Ascending aorta (tissue), 2 donors: ENCODE measurements at regions not wholly inside any gene's neighbourhood (a gene's known extent, or its start where the extent isn't known, plus 50 kb on each side); places are given as distances from the start of the nearest gene placed in this dataset.

Experiments used
- DNase-seq, 2 donors: peaks; one replicate each; pipeline ENCODE4 v3.0.0-alpha.2; 2019; ENCODE audit warnings: low spot score in 2 of 2
- H3K27ac ChIP-seq, 2 donors: fragments of 200-600 bp; sonication (generic); one replicate each; pipeline ENCODE4 v1.5.1; 2016 to 2017; ENCODE audit warnings: mild to moderate bottlenecking in 1 of 2
- H3K27me3 ChIP-seq: fragments of 200-600 bp; sonication (generic); one replicate; pipeline ENCODE4 v1.5.1; 2017
- H3K36me3 ChIP-seq, 2 donors: fragments of 200-600 bp; sonication (generic); one replicate each; pipeline ENCODE4 v1.5.1; 2016
- H3K4me1 ChIP-seq, 2 donors: fragments of 200-600 bp; sonication (generic); one replicate each; pipeline ENCODE4 v1.5.1; 2016 to 2017; ENCODE audit warnings: mild to moderate bottlenecking in 1 of 2
- H3K4me3 ChIP-seq, 2 donors: fragments of 200-600 bp; sonication (generic); one replicate each; pipeline ENCODE4 v1.5.1; 2016 to 2017; ENCODE audit warnings: mild to moderate bottlenecking in 1 of 2
- H3K9me3 ChIP-seq, 2 donors: fragments of 200-600 bp; sonication (generic); one replicate each; pipeline ENCODE4 v1.5.1; 2016
- CTCF ChIP-seq, 3 experiments: fragments of 200-600 bp in 2 of 3; fragments of 450-650 bp in 1 of 3; sonication (generic) in 2 of 3; IDR thresholded peaks; one replicate each; pipeline ENCODE4 v1.5.1; 2016 to 2019; ENCODE audit warnings: antibody characterized with exemption in 3 of 3, mild to moderate bottlenecking in 1 of 3, moderate library complexity in 1 of 3
- intact Hi-C: fragments of 100-400 bp; cut with DNase I; formaldehyde crosslinking; loops from one replicate; pipeline ENCODE4 v1.15.1; 2023

GRCh38 chr2:198697794-198698193, 759.9 kb downstream of the SATB2 start:
- no peak overlapping the region for H3K27ac ChIP-seq
- H3K4me1 ChIP-seq: no peaks in the 10 kb centered on the region
- no peak for TF ChIP-seq CTCF (IDR thresholded peaks at IDR 0.05)
- H3K27me3 ChIP-seq: no peaks in the 10 kb centered on the region
- no peak for DNase-seq
- no peaks in the 10 kb centered on the region for H3K36me3 ChIP-seq
- intact Hi-C loops: no loop called here
- no peaks in the 10 kb centered on the region for H3K9me3 ChIP-seq
- no peak overlapping the region for H3K4me3 ChIP-seq

GRCh38 chr2:198697218-198697617, 760.5 kb downstream of the SATB2 start:
- no peak for TF ChIP-seq CTCF (IDR thresholded peaks at IDR 0.05)
- no peak overlapping the region for H3K27ac ChIP-seq
- H3K9me3 ChIP-seq: no peaks in the 10 kb centered on the region
- no peaks in the 10 kb centered on the region for H3K36me3 ChIP-seq
- DNase-seq: no peak
- no peaks in the 10 kb centered on the region for H3K4me1 ChIP-seq
- intact Hi-C loops: no loop called here
- no peak overlapping the region for H3K4me3 ChIP-seq
- no peaks in the 10 kb centered on the region for H3K27me3 ChIP-seq

GRCh38 chr2:198695879-198696278, 761.9 kb downstream of the SATB2 start:
- Histone ChIP-seq H3K27ac (no peak overlapping the region), H3K27me3 (no peaks in the 10 kb centered on the region), H3K4me1 (no peaks in the 10 kb centered on the region), H3K4me3 (no peak overlapping the region), H3K36me3 (no peaks in the 10 kb centered on the region), H3K9me3 (no peaks in the 10 kb centered on the region)
- intact Hi-C loops: no loop called here
- TF ChIP-seq CTCF (IDR thresholded peaks at IDR 0.05): no peak
- no peak for DNase-seq

- Histone ChIP-seq H3K27me3 (no peaks in the 10 kb centered on the region), H3K4me3 (no peak overlapping the region), H3K36me3 (no peaks in the 10 kb centered on the region), H3K9me3 (no peaks in the 10 kb centered on the region), H3K27ac (no peak overlapping the region), H3K4me1 (no peaks in the 10 kb centered on the region)
- TF ChIP-seq CTCF (IDR thresholded peaks at IDR 0.05): no peak
- intact Hi-C loops: no loop called here
- no peak for DNase-seq
These were observed 764.7 kb downstream of the SATB2 start for GRCh38 chr2:198692907-198693510.

- Histone ChIP-seq H3K27me3 (no peaks in the 10 kb centered on the region), H3K4me1 (no peaks in the 10 kb centered on the region), H3K27ac (no peak overlapping the region), H3K36me3 (no peaks in the 10 kb centered on the region), H3K9me3 (no peaks in the 10 kb centered on the region), H3K4me3 (no peak overlapping the region)
- intact Hi-C loops: no loop called here
- DNase-seq: no peak
- no peak for TF ChIP-seq CTCF (IDR thresholded peaks at IDR 0.05)
These were observed 766.5 kb downstream of the SATB2 start for GRCh38 chr2:198691236-198691635.

- Histone ChIP-seq H3K27me3 (no peaks in the 10 kb centered on the region), H3K9me3 (no peaks in the 10 kb centered on the region), H3K27ac (no peak overlapping the region), H3K4me1 (no peaks in the 10 kb centered on the region), H3K4me3 (no peak overlapping the region), H3K36me3 (no peaks in the 10 kb centered on the region)
- no peak for TF ChIP-seq CTCF (IDR thresholded peaks at IDR 0.05)
- intact Hi-C loops: no loop called here
- no peak for DNase-seq
These were observed 793.4 kb downstream of the SATB2 start for GRCh38 chr2:198664321-198664720.
